ENCODE measurements at regions not wholly inside any gene's neighbourhood (a gene's known extent, or its start where the extent isn't known, plus 50 kb on each side); places are given as distances from the start of the nearest gene placed in this dataset.

DNA sequence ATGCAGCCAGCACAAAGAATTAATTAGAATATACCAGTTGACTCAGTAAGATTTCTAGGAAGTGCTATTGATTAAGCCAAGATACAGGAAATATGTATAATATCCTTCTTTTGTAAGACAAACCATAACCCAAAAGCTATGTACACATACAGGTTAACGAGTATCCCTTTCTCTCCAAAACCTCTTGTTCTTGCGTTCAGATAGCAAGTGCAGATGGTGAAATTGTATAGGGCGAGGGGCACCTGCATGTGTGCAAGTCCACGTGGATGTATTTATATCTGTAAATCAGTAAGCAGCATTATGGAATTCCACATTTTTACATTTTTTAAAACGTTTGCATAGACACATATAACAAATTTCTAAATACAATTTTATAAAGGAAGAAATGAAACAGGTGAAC, 228.6 kb downstream of the TBXT start:
- no peak for TF ChIP-seq ZNF510 (tag by site-specific recombination; IDR thresholded peaks at IDR 0.05; ENCODE audit: insufficient replicate concordance)
- TF ChIP-seq ZNF350 (tag by site-specific recombination; IDR thresholded peaks at IDR 0.05), result no peak
- TF ChIP-seq YY1 (tag by site-specific recombination; IDR thresholded peaks at IDR 0.05), result no peak
- TF ChIP-seq, protein P1, sequence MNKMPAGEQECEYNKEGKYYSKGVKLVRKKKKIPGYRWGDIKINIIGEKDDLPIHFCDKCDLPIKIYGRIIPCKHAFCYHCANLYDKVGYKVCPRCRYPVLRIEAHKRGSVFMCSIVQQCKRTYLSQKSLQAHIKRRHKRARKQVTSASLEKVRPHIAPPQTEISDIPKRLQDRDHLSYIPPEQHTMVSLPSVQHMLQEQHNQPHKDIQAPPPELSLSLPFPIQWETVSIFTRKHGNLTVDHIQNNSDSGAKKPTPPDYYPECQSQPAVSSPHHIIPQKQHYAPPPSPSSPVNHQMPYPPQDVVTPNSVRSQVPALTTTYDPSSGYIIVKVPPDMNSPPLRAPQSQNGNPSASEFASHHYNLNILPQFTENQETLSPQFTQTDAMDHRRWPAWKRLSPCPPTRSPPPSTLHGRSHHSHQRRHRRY (tag by site-specific recombination; IDR thresholded peaks at IDR 0.05), result no peak
- no peak for TF ChIP-seq ZSCAN16 (tag by site-specific recombination; IDR thresholded peaks at IDR 0.05)
- no peak for TF ChIP-seq KLF16 (tag by site-specific recombination; IDR thresholded peaks at IDR 0.05)
- TF ChIP-seq KLF1 (tag by site-specific recombination; IDR thresholded peaks at IDR 0.05), result no peak
- no peak for TF ChIP-seq HOXC10 (CRISPR knock-in tag; IDR thresholded peaks at IDR 0.05)
- TF ChIP-seq ZNF654 (tag by site-specific recombination; IDR thresholded peaks at IDR 0.05; ENCODE audit: low read depth), result no peak
- CTCF ChIA-PET, result no interaction called here
- Histone ChIP-seq H3K36me3 (ENCODE audit: control insufficient read depth in 2 of 2, insufficient read depth in 1 of 2, low read length in 2 of 2) (no peaks in the 10 kb centered on the region), H3K27ac (ENCODE audit: extremely low read depth, low read depth, low read length) (no peak overlapping the region), H3K4me1 (ENCODE audit: control insufficient read depth, insufficient read depth, low read length) (no peaks in the 10 kb centered on the region), H3K9me3 (ENCODE audit: control insufficient read depth, insufficient read depth, low read depth, low read length) (no peaks in the 10 kb centered on the region; the same call in 1 of the 2 replicates), H3K4me3 (ENCODE audit: low read depth, low read length) (no peak overlapping the region)
- POLR2A ChIA-PET, result no interaction called here

DNA sequence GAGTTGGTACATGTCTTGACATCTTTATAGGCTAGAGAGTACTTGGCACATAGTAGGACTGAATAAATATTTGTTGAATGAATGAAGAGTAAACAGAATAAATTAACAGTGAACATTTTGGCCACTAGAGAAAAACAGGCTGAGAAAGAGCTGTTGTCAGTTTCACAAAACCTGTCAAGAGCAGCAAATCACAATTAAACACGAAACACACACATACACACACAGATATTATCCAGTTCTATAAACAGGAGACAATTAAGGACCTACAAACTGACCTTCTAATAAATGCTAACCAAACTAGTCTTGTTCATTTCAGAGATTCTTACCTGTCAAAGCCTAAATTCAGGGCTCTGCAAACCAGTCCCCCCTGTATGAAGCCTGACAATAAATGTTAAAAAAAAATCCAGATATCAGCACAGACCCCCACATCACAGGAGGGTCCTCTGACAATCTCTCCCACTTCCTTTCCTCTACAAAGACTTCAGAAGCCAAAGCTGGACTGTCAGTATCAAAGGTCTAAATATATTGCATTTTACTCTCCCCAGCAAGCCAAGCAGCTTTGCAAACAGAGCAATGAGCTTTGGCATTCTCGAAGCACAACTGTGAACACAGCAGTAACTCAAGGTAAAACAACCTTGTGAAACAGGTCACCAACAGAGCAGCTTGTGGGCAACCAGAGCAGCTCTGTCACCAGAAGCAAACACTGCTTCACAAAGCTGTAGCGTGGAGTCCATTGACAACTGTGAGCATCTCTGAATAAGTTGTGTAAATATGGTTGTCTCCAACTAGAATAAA, 229.9 kb downstream of the TBXT start:
- H3K4me1 ChIP-seq (ENCODE audit: control insufficient read depth, insufficient read depth, low read length), result no peaks in the 10 kb centered on the region
- TF ChIP-seq ZNF223 (tag by site-specific recombination; IDR thresholded peaks at IDR 0.05) (no peak), ZSCAN16 (tag by site-specific recombination; IDR thresholded peaks at IDR 0.05) (no peak), ZNF404 (tag by site-specific recombination; IDR thresholded peaks at IDR 0.05) (no peak), ZIC2 (tag by site-specific recombination; IDR thresholded peaks at IDR 0.05) (peak; percentile 29; the same call in 1 of the 2 replicates), ZNF341 (tag by site-specific recombination; IDR thresholded peaks at IDR 0.05; ENCODE audit: low read depth) (no peak), ZFP69B (tag by site-specific recombination; IDR thresholded peaks at IDR 0.05) (no peak), KLF9 (tag by site-specific recombination; IDR thresholded peaks at IDR 0.05; ENCODE audit: low read depth) (no peak)
- ChIA-PET POLR2A (no interaction called here), CTCF (interaction anchor here (0.6 to 1.7 kb wide), 4 partner anchors 9 to 452 kb away, joined by 3 to 7 read pairs (median 4); no protein-coding TSS in a partner anchor)
- H3K36me3 ChIP-seq (ENCODE audit: control insufficient read depth in 2 of 2, insufficient read depth in 1 of 2, low read length in 2 of 2), result no peaks in the 10 kb centered on the region
- no peak overlapping the region for H3K27ac ChIP-seq (ENCODE audit: extremely low read depth, low read depth, low read length)
- H3K4me3 ChIP-seq (ENCODE audit: low read depth, low read length), result no peak overlapping the region
- H3K9me3 ChIP-seq (ENCODE audit: control insufficient read depth, insufficient read depth, low read depth, low read length), result no peaks in the 10 kb centered on the region; the same call in 1 of the 2 replicates

DNA sequence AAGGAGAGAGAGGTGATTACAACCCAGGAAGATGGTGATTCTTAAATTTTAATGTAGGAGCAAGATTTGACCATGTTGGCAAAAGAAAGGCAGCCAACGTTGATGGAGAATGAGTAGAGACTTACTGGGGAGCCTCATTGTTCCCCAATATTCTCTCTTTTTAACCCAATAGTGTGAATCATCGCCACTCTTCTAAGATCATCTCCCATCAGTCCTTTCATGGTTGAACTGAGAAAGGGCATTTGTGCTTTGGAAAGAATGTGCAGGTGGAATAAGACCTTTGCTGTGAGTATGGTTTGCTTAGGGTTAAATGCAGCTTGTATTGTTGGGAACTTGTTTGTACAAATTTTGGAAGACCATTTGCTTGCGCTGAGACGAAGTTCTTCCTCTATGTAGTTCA, 231.0 kb downstream of the TBXT start:
- POLR2A ChIA-PET, result no interaction called here
- no peak overlapping the region for H3K27ac ChIP-seq (ENCODE audit: extremely low read depth, low read depth, low read length)
- no peaks in the 10 kb centered on the region; the same call in 1 of the 2 replicates for H3K9me3 ChIP-seq (ENCODE audit: control insufficient read depth, insufficient read depth, low read depth, low read length)
- no peaks in the 10 kb centered on the region for H3K4me1 ChIP-seq (ENCODE audit: control insufficient read depth, insufficient read depth, low read length)
- H3K4me3 ChIP-seq (ENCODE audit: low read depth, low read length), result no peak overlapping the region
- CTCF ChIA-PET, result interaction anchor here (0.5 to 1.6 kb wide), 2 partner anchors 33 to 169 kb away, joined by 3 to 6 read pairs; no protein-coding TSS in a partner anchor
- H3K36me3 ChIP-seq (ENCODE audit: control insufficient read depth in 2 of 2, insufficient read depth in 1 of 2, low read length in 2 of 2), result no peaks in the 10 kb centered on the region
- TF ChIP-seq TRIM28 (IDR thresholded peaks at IDR 0.05; ENCODE audit: borderline replicate concordance, low read length) (no peak), ZNF391 (tag by site-specific recombination; IDR thresholded peaks at IDR 0.05; ENCODE audit: borderline replicate concordance, low read depth) (no peak)
- TF ChIP-seq, protein P2, sequence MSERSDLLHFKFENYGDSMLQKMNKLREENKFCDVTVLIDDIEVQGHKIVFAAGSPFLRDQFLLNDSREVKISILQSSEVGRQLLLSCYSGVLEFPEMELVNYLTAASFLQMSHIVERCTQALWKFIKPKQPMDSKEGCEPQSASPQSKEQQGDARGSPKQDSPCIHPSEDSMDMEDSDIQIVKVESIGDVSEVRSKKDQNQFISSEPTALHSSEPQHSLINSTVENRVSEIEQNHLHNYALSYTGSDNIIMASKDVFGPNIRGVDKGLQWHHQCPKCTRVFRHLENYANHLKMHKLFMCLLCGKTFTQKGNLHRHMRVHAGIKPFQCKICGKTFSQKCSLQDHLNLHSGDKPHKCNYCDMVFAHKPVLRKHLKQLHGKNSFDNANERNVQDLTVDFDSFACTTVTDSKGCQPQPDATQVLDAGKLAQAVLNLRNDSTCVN (tag by site-specific recombination; optimal IDR thresholded peaks at IDR 0.05), result no peak

Measured in HEK293 (cell line).